Cerebellar cortex (tissue), 1 donor: ENCODE measurements at regions not wholly inside any gene's neighbourhood (a gene's known extent, or its start where the extent isn't known, plus 50 kb on each side); places are given as distances from the start of the nearest gene placed in this dataset.
A peak's percentile ranks its signal among the peaks of the same experiment; 100 is the strongest.

Experiments
- DNase-seq: peaks from one replicate; pipeline ENCODE4 v3.0.0-alpha.2; 2015; ENCODE audit warnings: low spot score

DNA sequence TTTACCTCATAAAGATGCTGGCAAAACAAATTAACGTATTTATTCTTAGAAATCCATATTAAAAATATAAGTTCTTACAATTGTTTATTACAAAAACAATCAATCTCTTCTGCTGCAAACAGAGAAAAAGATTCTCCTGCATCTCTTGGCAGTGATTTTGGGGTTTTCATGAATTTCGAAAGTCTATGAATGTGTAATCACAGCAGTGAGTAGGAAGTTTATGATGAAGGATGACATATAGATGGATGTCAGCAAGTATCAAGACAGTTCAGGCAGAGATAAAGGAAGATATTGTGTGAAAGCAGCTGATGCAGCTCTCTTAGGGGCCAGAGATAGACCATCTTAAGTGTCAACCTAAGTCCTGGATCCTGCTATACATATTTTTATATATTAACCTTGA lies 196.9 kb upstream of the BANK1 start:
- no peak for DNase-seq

GRCh38 chr4:101584306-101584705 lies 206.2 kb upstream of the BANK1 start:
- DNase-seq: no peak

- DNase-seq: no peak
These were observed 215.8 kb upstream of the PPP3CA start for GRCh38 chr4:101563126-101563525.

- no peak for DNase-seq
These were observed 209.5 kb upstream of the PPP3CA start for GRCh38 chr4:101556842-101557241.

GRCh38 chr4:101555341-101555880 lies 208.1 kb upstream of the PPP3CA start:
- DNase-seq: no peak

DNA sequence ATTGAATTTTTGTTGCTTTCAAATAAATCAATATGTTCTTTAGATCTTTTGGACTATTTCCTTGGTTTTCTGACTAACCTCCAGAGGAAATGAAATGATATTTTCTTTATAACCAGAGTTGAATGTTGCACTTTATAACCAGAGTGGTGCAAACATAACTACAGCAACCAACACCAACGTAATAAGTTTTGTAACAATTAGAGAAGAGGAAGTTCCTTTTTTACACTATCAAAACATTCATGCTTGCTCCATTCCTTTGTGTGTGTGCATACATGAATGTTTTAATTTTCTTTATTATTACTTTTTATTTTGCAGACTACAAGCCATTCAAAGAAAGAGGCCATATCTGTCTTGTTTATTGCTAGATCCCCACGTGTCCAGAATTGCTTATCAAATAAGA lies 193.0 kb upstream of the PPP3CA start:
- DNase-seq: no peak

DNA sequence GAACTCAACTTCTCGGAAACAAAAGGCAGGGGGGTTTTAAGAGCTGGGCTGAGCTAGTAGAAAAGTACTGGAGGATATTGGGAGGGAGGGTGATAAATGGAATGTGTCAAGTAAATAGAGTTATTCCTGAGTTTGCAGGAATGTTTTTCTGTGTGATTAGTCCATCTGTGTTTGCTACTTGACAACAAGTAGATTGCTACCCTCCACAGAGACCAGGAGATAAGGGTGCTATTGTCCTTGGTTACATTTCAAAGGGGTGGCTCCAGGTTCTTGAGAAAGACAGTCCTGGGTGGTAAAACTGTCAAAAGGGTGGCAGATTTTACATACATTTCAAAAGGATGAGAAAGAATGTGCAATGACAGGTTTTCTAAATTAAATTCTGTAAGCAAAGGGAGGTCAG lies 181.2 kb upstream of the PPP3CA start:
- no peak for DNase-seq

- DNase-seq: no peak
These were observed 179.9 kb upstream of the PPP3CA start for GRCh38 chr4:101527188-101527587.

DNA sequence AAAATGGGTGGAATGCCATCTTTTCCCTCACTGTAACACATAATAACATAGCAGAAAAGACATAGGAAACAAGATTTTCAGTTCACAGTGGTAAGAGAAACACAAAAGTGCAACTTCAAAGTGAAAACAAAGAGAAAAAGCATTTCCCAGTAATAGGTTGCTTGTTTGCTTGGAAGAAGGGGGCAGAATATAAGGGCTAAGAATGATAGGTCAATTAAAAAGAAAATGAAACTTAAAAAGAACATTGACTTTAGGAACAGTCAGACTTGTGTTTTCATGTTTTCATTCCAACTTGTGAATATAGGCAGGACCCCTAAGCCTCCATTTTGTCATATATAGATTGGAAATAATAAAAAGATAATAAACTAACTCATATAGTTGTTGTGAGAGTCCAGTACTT lies 168.2 kb upstream of the PPP3CA start:
- DNase-seq: no peak

DNA sequence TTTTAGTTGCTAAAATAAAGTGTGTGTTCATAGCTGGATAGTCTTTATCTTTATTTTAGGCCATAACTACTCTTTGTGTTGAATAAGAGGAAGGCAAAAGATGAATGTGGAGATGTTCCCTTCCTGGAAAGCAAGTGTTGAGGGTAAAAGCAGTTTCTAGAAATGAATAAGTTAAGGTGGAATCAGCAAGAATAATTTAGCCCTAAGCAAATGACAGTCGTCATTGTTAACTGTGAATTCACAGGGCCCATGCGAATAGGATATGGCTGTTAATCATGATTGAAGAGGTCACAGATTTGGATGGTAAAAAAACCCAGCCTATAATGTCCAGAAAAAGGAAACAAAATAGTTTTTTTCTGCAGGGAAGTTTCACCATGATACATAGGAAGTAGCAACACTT lies 167.8 kb upstream of the PPP3CA start:
- DNase-seq: no peak

GRCh38 chr4:101512416-101512815 lies 165.1 kb upstream of the PPP3CA start:
- no peak for DNase-seq

DNA sequence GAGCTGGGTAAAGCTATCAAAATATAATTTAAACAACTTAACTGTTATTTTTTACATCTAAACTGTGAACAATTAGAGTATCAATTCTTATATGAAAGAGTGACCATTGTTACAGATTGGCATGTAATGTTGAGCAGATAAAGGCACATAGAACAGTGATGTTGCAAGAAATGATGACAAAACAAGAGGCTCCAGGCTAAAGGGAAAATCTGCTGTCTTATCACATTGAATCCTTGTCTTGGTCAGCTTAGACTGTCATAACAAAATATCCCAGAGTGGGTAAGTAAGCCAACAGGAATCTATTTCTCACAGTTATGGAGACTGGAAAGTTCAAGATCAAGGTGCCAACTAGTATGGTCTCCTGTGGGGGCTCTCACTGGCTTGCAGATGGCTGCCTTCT lies 154.1 kb upstream of the PPP3CA start:
- no peak for DNase-seq

DNA sequence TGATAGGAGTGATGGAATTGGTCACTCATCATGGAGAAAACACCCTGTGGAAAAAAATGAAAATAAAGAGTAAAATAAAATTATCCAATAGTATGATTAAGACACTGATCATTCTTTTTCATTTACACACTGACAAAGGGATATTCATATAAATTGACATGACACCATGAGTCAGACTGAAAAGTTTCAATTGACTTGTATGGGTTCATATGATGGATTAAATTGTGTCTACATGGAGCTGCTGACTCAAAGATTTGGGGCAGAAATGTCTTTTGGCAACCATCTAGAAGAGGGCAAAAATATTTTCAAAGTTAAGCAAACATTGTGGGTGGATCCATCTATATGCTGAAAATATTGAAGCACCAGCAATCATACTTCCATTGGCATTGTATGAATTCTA lies 153.4 kb upstream of the PPP3CA start:
- DNase-seq: no peak

DNA sequence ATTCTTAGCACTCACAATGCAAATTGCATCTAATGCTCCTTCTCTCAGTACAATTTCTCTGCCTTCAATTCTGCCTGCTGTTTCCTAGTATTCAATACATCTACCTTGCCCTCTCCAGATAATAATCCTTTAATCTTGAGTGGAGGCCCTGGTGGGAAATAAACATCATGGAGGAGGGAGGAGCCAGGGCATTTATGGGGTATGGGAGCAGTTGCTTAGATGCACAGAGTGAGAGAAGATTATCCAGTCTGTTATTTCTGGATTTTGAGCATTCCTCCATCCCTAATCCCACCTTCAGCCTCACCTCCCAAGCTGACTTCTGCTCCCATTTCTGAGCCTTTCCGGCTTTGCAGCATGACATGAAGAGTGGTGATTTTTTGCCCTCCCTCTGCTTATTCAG lies 127.9 kb upstream of the PPP3CA start:
- no peak for DNase-seq

DNA sequence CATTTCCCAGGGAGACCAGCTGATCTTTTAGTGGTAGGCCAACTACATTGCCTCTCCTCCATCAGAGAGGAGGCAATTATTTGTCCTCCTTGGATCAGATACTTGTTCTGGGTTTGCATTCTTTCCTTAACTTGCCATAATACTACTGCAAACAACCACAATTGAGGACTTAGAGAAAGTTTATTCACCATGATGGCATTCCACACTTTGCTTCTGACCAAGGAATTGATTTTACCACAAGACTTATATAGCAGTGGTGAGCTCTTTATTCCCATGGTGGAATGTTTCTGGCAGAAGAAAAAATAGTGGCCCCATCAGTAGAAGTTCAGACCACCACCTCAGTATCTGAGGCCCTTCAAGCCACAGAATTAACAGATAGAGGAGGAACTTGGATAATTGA lies 123.9 kb upstream of the PPP3CA start:
- DNase-seq: no peak

- DNase-seq: no peak
These were observed 117.3 kb upstream of the PPP3CA start for GRCh38 chr4:101464596-101464995.

- DNase-seq: no peak
These were observed 111.6 kb upstream of the PPP3CA start for GRCh38 chr4:101458914-101459313.

- DNase-seq: no peak
These were observed 111.1 kb upstream of the PPP3CA start for GRCh38 chr4:101458473-101458872.

DNA sequence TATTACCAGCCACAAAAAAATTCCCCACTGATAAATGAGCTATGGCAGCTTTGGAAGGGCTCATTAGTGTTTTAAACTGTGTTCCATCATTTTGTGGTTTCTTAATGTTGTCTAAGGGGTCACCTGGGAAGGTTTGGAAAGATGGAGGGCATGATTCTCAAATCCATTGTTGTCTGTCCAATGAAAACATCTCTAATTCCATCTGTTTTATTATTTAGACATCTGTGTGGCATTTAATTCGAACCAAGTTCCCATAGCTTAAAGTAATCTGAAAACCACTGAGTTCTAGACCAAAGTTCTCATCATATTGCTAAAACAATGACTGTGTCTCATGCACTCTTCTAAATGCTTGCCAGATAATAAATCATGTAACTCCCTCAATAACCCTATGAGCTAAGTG lies 103.8 kb upstream of the PPP3CA start:
- DNase-seq: no peak

DNA sequence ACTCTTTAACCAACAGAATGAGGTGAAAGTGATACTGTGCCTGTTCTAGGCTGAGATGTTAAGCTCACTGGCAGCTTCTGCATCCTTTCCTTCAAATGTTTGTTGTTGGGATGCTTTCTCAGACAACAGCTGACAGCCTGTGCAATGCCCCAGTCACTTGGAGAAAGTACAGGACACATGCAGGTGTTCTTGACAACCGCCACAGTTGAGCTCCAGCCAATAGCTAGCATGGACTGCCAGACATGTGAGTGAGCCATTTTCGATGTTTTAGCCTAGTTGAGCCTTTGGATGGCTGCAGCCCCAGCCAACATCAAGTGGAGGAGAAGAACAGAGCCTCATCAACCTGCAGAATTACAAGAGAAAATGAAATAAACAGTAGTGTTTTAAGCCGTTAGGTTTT lies 94.1 kb upstream of the PPP3CA start:
- DNase-seq: peak; percentile 64

DNA sequence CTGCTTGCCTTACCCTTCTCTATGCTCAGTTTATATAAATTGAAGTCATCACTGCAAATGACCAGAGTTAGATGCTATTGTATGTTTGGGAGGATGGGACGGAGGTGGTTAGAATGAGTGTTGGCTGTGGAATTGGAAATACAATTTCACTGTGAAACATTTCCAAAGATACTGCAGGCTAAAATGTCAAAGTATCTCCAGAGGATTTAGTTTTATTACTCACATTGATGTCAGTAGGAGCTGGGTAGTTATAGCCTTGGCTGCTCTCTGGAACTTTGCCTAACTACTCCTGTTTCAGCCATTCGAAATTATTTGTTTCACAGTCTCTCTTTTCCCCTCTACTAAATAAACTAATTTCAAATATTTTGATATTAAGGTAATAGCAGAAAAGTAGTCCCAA lies 92.6 kb upstream of the PPP3CA start:
- no peak for DNase-seq

- no peak for DNase-seq
These were observed 74.1 kb upstream of the PPP3CA start for GRCh38 chr4:101421386-101421785.

GRCh38 chr4:101420661-101421060 lies 73.3 kb upstream of the PPP3CA start:
- DNase-seq: no peak

DNA sequence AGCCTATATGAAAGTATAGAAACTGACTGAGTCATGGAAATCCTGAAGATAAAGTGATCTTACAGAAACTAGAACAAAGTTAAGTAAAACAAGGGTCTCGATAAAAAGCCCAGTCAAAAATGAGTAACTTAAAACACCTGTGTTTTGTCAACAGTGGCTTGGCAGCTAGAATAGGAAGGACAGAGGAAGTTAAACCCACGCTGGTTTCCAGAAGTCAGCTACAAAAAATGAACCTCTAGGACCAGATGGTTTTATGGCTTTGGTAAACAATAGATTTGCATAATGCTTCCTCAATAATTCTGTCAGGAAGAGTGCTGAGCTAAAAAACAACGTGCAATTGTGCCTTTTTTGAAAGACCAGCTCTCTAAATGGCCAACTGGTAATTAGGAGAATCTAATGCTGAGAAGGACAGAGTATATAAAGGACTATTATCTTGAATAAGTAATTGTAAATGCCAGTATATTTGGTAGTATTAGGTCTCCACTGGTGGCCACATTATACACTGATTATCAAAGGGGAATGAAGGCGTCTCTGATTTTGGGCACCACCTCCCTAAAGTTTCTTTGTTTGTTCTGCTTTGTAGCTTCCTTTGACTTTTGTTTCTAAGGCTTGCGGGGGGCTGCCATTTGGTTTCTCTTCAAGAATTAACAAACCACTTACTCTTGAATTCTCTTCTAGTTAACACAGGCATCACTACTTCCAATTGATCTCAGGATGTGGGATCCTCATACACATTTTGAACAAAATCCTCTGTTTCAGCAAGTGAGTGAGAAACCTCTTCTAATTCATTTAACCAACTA lies 72.2 kb upstream of the PPP3CA start:
- DNase-seq: peak; percentile 44
